Iris pigment epithelial cell (primary cell): ENCODE measurements at regions not wholly inside any gene's neighbourhood (a gene's known extent, or its start where the extent isn't known, plus 50 kb on each side); places are given as distances from the start of the nearest gene placed in this dataset.
"Not testable (repeated sequence)": the region's sequence is repeated elsewhere in the genome, so short reads cannot be mapped to it uniquely, and the experiment has no call there.

Experiments used
- DNase-seq: peaks from one replicate; pipeline ENCODE4 v3.0.0-alpha.2; 2011; ENCODE audit warnings: low read depth

- DNase-seq, result no peak
Measured at GRCh38 chr16:22653876-22654275, 143.2 kb downstream of the NPIPB5 start.

- not testable (repeated sequence) for DNase-seq
Measured at GRCh38 chr16:22656573-22656972, 145.9 kb downstream of the NPIPB5 start.

- DNase-seq, result no peak
Measured at GRCh38 chr16:22659933-22660332, 149.2 kb downstream of the NPIPB5 start.

- no peak for DNase-seq
Measured at GRCh38 chr16:22660441-22661160, 149.9 kb downstream of the NPIPB5 start.

- DNase-seq, result no peak
Measured at GRCh38 chr16:22661161-22661647, 150.5 kb downstream of the NPIPB5 start.

- DNase-seq, result not testable (repeated sequence)
Measured at GRCh38 chr16:22662958-22663357, 151.0 kb upstream of the HS3ST2 start.

- DNase-seq, result no peak
Measured at GRCh38 chr16:22663389-22664064, 150.4 kb upstream of the HS3ST2 start.

- DNase-seq, result no peak
Measured at GRCh38 chr16:22664132-22664531, 149.8 kb upstream of the HS3ST2 start.

- DNase-seq, result no peak
Measured at GRCh38 chr16:22664561-22664997, 149.4 kb upstream of the HS3ST2 start.

GRCh38 chr16:22665048-22665797, 148.7 kb upstream of the HS3ST2 start:
- DNase-seq, result no peak

- DNase-seq, result no peak
Measured at GRCh38 chr16:22665803-22666202, 148.2 kb upstream of the HS3ST2 start.

- DNase-seq, result no peak
Measured at GRCh38 chr16:22668318-22668717, 145.6 kb upstream of the HS3ST2 start.

GRCh38 chr16:22670044-22670536, 143.9 kb upstream of the HS3ST2 start:
- peak; percentile 24 for DNase-seq

GRCh38 chr16:22670551-22671041, 143.4 kb upstream of the HS3ST2 start:
- DNase-seq, result no peak

GRCh38 chr16:22671301-22672076, 142.5 kb upstream of the HS3ST2 start:
- peak; percentile 25 for DNase-seq

- no peak for DNase-seq
Measured at GRCh38 chr16:22672830-22673210, 141.1 kb upstream of the HS3ST2 start.

GRCh38 chr16:22673421-22673831, 140.5 kb upstream of the HS3ST2 start:
- no peak for DNase-seq

GRCh38 chr16:22674832-22675191, 139.2 kb upstream of the HS3ST2 start:
- DNase-seq, result no peak

- no peak for DNase-seq
Measured at GRCh38 chr16:22675745-22676540, 138.0 kb upstream of the HS3ST2 start.

GRCh38 chr16:22677024-22677830, 136.7 kb upstream of the HS3ST2 start:
- DNase-seq, result no peak
